LHCN-M2 (cell line): ENCODE measurements at regions not wholly inside any gene's neighbourhood (a gene's known extent, or its start where the extent isn't known, plus 50 kb on each side); places are given as distances from the start of the nearest gene placed in this dataset.

Experiments used
- DNase-seq: peaks from one replicate; pipeline ENCODE4 v3.0.0-alpha.2; 2012; ENCODE audit warnings: low read depth

DNA sequence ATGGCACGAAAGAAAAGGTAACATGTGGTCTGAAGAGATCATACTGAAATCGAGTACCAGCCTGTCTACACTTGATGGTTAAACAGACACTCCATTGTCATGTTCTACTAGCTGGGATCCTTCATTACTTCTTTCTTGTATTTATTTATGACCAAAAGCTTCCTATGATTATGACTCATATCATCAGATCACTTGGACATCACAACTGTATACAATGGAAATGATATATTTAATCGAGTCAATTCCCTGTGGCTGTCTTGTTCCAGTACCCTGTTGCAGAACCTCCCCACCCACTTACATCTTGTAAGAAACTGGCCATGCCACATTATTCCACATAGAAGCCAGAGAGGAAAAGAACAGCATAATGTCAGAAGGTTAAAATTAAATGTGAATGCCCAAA, 358.9 kb downstream of the ZEB2 start:
- DNase-seq, result no peak

DNA sequence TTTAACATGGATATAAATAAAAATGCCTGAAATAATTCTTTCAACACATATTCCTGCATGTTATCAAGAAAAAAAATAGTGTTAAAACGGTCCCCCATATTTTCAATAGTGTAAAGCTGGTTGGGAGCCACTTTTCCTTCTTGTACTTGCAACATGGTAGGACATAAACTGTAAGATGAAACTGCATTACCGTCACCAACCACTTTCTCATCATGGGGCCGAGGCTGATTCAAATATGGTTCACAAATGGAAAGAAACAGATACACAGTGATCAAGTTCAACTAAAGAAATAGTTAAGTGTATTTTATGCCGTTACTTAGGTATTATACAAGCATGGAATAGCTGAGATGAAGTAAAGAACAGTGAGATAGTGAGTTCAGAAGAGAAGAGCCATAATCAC, 360.7 kb downstream of the ZEB2 start:
- no peak for DNase-seq

DNA sequence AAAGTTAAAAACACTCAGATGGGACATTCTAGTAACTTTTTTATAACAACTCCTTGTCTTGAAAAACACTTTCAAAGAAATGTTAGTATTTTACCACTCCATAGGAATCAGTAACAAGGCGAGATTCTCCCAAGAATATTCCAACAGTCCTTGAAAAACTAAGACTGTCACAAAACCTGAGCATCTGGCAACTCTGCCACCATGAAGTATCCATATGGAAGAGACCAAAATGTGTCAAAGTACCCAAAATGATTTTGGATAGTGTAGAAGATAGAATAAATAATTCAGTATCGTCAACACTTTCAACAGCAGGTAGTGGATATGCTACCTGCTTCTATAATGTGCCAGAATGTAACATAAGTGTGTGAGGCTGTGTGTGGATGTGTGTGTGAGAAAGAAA, 361.8 kb downstream of the ZEB2 start:
- DNase-seq, result no peak

DNA sequence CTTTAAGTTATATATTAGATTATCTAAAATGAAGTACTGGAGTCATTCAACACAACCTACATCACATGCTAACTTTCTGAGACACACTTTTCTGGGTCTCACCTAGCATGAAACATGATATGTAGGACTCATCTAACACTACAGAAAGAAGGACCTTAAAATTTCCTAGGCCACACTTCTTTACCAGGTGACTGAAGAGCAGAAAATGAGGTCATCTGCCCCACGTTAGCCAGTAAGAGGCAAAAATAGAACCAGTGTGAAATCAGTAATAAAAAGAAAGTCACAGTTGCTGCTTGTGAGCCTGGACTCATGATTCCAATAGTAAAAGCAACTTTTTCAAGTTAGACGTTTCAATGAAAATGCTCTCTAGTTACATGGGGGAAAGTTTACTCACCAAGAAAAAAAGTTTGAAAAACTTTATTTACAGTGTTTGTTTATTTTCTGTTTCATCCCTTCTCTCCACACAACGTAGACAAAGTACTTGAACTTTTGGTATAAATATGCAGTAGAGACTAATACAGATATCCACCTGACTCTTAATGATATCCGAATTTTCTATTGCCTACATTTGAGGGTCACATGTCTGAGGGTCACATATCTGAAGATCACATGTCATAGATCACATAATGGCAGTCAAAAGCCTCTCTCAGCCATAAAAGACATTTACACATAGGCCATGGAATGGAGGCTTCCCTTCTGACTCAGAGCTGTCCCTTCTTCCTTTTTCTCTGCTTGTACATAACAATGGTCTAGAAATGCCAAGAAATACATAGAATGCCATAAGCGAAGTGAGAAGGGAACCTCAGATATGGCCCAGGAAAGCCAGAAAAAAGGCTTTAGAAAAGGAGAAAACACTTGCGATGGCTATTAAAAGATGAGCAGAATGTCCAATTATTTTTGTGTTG, 362.9 kb downstream of the ZEB2 start:
- DNase-seq, result no peak

DNA sequence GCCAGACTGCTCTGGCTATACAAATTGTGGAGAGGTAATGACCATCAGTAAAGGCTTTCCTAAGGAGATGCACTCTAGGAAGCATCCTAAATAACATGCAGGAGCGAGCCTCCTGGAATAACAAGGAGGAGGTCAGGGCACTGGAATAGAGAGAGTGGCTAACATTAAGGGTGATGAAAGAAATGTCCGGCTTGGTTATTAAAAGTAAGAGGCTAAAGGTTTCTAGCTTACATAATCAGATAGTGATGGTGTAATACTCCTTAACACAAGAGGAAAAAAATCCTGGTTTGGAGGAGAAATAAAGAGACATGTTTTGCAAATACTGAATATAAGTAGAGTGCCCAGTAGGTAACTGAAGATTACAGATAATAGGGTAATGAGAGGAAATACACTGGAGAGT, 365.7 kb downstream of the ZEB2 start:
- no peak for DNase-seq

DNA sequence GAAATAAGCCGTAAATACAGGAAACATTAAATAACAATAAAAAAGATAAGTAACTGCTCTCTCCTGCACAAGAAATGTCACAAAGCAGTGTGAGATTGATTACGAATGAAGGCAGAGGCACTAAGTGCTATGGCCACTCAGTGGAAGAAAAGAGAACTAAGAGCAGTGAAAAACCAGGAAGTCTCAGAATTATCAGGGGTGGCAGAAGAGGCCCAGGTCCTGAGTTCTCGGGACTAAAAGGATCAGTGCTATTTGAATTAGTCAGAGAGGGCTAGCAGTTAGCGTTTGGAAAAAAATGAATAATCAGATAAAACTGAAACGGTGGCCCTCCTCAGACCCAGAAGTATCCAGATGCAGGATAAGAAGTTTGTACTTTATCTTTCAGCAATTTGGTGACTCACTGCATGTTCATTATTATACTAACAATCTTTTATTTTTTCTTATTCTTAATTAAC, 367.1 kb downstream of the ZEB2 start:
- peak; percentile 47 for DNase-seq

DNA sequence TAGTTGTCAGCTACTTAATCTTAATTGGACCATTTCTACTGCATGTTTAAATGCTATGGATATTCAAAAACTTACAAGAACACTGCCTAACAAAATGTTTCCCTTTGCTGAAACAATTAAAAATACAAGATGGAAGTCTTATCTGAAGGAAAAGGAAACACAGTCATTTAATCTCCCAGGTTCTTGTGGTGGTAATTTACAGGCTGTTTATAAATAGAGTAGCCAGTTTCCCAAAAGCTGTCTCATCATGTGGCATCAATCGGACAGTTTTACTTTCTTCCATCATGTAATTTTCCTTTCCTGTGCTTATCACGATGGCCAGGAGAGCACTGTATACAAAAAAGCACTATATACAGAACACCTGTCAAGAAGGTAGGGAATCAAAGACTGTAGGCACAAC, 368.1 kb downstream of the ZEB2 start:
- DNase-seq, result no peak

DNA sequence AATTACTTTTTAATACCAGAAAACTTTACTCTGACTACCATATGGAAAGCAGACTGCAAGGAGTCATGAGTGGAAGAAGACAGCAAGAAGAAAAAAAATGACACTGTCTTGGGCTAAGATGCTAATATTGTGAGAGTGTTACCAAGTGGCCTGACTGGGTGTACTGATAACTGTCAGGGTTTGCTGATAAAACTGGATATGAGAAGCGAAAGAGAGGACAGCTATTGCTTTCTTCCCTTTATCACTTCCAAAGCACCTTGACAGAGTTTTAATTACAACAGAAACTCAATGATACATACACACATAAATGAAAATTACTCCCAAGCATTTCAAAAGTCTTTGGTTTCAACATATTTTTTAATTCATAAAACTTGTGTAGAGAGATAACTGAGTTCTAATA, 368.5 kb downstream of the ZEB2 start:
- no peak for DNase-seq

DNA sequence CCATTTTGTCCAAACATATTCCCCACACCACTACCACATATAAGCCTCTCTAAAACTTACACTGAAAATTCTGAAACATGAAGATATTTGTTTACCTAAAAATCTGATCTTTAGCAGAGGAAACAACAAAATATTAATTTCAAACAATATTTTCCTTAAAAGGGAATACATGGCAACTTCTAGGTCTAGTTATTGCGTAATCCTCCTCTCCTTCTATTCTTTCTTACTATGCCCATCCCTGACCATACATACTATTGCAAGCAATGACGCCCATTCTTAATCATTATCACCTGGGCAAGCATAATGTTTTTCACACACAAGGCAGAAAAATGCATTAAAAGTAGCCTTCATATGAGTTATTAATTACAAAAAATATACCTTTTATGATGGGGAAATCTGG, 372.6 kb downstream of the ZEB2 start:
- no peak for DNase-seq

DNA sequence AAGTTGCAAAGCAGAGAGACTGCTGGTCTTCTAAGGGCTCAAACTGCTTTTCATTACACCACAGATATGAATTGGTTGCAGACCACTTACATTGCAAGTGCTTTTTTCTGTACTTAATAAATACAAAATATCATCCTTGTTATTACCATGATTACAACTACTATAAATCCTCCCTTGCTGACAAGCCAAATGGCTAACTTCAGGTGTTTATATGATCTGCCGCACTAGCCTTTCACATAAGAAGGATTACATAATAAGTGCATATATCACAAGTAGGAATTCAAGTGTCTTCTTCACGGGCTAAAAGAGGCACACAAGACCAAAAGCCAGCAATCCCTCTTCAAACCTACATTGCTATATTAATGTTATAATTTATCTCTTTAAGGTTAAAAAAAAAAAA, 373.0 kb downstream of the ZEB2 start:
- DNase-seq, result no peak

DNA sequence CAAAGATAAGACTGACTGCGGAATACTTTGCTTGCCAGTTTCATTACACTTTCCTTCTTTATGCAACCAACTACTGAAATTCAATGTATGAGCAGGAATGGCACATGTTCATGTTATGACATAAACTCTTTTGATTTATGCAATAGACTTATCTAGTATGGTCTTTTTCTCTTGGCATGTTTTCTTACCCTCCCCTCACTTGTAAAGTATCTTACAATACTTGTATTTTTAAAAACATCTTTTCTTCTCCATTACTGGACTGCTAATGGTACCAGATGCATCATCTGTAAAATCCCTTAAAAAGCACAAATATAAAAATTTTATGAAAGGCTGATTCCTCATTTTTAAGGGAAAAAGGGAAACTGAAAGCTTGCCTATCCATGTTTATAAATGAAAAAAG, 373.8 kb downstream of the ZEB2 start:
- no peak for DNase-seq

DNA sequence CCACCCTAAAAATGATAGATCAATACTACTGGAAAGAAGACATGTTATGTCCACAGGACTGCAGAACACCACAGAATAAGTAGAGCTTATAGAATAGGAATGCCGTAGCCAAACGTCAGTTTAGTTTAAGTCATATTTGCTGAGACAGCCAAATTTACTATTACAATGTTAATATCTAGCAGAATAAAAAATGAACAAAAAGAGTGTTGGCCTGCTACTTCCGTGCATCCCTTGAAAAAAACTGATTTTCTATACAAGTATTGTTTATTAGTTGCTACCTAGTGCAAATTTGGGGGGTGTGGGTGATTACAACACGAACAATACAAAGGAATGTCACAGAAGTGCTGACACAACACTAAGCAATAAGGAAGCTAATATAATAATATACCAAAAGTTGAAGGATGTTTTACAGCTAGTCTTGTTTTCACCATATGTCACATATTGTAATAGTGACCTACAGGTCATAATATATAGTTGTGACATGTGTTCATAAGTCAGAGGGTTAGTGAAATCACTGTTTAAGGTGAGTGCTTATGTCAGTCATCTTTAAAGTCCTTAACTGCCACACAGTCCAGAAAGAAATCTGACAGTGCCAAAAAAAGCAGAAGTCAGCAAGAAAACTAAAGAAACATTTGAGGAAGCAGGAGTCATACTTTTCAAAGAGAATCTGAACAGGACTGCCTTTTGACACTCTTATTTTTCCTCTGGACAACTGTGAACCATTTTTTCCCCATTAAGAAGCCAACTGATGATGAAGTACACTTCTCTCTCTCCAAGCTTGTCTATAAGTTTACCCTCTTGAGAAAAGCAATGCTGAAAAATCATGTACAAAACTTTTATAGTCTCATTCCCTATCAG, 376.4 kb downstream of the ZEB2 start:
- DNase-seq, result no peak

DNA sequence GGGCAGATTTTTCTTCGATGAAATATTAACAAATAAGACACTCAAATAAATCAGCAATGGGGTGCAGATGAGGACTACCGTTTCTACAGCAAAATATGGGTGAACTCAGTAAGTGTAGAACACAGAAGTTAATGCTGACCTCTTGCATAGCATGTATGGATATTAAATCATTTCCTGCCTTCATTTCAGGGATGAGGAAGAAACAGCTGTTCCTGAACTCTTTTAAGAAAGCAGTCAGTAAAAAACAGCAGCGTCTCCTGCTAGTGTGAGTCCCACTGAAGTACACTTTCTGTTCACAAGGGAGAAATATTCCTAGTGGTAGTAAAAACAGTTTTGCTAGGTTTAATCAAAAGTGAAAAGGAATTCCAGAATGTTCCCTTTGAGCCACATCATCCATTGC, 379.0 kb downstream of the ZEB2 start:
- peak; percentile 75 for DNase-seq

DNA sequence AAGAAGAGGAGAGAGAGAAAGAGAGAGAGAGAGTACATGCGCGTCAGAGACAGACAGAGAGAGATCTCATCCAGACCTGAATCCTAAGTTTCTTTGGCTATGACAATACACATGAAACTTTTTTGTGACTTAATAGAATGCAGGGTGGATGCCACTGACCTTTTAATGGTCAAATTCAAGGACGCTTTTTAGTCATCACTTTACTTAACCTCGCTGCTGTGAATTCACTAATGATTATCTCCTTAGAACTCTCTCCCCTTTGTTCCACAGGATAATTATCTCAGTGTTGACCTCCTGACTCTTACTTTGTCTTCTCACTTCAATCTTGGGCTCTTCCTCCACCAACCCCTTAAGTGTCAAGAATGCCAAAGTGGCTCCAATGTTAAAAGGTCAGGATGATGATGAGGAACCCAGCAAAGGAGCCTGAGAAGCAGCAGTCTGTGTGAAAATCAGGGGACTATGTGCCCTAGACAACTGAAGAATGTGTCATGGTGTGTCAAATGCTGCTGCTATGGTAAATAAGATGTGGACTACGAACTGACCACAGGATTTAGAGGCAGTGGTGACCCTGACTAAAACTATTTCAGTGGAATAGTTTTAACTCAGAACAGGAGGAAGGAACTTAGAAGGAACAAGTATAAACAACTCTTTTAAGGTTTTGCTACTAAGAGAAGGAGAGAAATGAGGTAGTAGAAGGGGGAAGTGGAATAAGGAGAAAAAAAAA, 382.1 kb downstream of the ZEB2 start:
- DNase-seq, result peak; percentile 94

DNA sequence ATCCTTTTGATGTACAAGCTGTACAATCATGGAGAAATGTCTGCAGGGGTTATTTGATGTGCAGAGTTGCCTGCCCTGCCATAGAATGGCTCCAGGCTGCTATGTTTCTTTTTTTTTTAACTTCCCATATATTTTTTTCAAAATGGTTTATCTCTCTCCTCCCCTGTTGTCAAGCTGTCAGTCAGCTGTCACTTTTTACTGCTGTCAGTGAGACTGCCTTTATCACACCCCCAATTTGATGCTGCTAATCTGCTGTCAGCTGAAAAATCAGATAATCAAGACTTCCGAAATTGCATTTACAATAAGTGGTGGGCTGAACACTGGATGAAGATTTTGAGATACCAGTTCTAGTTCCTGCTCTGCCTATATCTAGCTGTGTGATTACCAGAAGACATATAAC, 382.6 kb downstream of the ZEB2 start:
- no peak for DNase-seq

DNA sequence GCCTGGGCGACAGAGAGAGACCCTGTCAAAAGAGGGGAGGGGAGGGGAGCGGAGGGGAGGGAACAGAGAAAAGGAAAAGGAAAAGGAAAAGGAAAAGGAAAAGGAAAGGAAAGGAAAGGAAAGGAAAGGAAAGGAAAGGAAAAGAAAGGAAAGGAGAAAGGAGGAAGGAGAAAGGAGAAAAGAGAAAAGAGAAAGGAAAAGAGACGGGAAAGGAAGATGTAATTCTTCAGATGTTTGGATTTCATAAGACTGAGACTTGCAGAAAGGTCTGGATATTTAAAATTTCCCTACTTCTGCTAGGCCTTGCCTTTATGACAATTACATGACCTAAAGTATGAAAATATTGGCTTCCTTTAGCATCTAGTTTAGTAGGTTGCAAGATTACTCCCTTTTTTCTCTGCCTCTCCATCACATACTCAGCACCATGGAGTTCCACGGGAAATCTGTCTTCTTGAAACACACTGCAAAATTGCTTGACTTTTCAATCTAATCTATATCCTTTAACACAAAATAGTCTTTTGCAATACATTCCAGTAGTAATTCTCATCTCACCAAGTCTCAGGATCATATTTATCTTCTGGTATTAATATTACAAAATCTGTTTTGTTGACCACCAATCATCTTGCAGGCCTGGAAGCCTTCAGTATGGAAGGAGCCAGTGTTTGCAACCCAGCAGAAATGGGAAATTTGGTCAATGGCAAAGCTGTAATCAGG, 383.5 kb downstream of the ZEB2 start:
- no peak for DNase-seq

DNA sequence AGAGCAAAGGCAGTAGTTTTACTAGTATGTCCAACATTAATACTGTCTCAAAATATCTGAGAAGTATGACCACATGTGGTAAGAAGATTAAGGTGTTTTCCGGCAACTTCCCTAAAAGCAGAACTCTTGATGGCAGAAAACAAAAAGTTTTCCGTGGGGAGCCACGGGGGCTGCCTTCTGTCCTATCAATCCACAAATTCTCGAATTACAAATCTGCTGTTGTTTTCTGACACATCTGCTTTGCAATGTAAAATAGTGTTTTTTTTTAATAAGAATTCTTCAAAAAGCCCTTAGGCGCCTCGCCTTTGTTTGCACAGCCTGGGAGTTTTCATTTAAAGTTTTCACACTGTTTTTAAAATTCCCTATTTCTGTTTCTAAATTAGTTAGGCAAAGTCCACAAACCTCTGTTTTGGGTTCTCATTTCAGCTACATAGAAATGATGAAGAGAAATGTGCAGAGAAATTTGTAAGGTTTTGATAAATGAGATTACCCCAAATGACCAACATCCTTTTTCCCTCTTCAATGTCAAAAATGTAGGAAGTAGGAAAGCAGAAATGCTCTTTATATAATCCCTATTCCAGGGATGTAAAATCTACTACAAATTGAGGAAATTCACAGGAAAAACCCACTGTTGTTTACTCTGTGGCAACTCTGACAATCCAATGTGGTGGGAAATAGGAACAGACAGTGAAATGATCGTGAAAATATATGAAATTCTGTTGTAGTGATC, 385.8 kb downstream of the ZEB2 start:
- peak; percentile 31 for DNase-seq

DNA sequence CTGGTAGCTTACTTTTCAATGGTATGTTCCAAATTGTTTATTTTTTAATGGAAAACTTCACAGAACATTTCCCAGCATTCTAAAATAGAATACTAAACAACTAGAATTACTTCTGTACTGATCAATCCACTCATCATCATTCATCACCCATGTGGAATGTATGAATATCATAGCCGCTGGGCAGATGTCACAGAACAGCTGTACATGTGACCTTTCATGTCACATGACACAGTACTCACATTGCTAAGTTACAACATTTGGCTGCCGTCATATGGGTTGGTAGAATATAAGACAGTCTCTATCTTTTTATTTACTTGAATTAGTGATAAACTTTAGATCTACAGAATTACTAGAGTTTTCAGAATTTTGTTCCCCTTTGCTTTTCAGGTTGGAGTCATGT, 387.6 kb downstream of the ZEB2 start:
- peak; percentile 96 for DNase-seq

DNA sequence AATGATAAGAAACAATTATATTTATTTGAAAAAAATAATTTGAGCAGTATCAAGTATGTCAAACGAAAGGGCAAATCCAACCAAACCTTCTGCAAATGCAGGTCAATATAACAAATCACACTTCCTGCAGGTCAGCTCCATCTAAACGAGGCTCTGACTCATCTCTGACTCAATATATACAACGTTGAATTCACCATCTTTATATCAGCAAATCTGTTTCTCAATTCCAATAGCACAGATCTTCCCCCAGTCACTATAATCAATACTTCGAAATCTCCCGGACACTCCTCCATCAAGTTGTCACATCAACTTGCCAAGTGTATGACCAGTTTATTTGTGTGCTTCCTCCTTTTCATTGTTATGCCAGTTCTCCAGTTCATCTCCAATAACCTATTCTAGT, 388.9 kb downstream of the ZEB2 start:
- DNase-seq, result peak; percentile 54

DNA sequence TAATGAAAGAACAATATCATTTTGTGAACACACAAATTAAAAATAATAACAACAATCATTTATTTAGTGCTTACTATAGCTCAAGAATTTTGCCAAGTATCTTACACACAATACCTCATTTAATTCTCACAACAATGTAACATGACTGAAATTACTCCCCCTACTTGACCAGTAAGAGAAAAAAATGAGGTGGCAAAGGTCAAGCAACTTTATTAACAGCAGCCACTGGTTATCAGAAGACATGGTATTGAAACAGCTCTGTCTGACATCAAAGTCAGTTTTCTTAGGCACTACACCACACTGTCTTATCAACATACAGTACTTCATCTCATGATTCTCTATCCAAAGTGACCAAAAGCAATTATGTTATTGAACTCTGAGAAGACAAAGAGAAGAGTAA, 389.4 kb downstream of the ZEB2 start:
- DNase-seq, result no peak
